ENCODE measurements at regions not wholly inside any gene's neighbourhood (a gene's known extent, or its start where the extent isn't known, plus 50 kb on each side); places are given as distances from the start of the nearest gene placed in this dataset.

DNA sequence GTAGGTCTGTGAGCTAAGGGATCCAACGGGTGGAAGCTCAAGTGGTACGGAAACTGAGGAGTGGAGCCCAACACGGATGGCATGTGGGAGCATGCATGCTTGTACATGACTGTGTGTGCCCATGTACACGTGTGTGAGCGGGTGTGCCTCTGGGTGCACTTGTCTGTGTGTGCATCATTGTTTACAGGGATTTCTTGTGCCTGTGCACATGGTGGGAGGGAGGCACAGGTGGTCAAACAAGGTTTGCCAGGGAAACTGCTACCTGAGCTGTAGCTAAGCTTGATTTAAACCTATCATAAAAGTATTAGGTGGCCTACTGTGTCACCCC, 122.5 kb upstream of the MAMLD1 start:
- Histone ChIP-seq H3K4me3 (replicated peaks; ENCODE audit: insufficient read depth, low read length) (no peak overlapping the region), H3K27me3 (ENCODE audit: insufficient read depth, poor library complexity, severe bottlenecking) (no peaks in the 10 kb centered on the region), H3K27ac (replicated peaks) (no peak overlapping the region)
- no peak for DNase-seq (ENCODE audit: low read depth in 1 of 2, low spot score in 1 of 2)
- no peak for TF ChIP-seq GABPA (IDR thresholded peaks at IDR 0.05; ENCODE audit: low read depth)
- TF ChIP-seq, protein P1, sequence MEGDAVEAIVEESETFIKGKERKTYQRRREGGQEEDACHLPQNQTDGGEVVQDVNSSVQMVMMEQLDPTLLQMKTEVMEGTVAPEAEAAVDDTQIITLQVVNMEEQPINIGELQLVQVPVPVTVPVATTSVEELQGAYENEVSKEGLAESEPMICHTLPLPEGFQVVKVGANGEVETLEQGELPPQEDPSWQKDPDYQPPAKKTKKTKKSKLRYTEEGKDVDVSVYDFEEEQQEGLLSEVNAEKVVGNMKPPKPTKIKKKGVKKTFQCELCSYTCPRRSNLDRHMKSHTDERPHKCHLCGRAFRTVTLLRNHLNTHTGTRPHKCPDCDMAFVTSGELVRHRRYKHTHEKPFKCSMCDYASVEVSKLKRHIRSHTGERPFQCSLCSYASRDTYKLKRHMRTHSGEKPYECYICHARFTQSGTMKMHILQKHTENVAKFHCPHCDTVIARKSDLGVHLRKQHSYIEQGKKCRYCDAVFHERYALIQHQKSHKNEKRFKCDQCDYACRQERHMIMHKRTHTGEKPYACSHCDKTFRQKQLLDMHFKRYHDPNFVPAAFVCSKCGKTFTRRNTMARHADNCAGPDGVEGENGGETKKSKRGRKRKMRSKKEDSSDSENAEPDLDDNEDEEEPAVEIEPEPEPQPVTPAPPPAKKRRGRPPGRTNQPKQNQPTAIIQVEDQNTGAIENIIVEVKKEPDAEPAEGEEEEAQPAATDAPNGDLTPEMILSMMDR (IDR thresholded peaks at IDR 0.05; ENCODE audit: insufficient read depth, low read length), result no peak
- TF ChIP-seq, protein P2, sequence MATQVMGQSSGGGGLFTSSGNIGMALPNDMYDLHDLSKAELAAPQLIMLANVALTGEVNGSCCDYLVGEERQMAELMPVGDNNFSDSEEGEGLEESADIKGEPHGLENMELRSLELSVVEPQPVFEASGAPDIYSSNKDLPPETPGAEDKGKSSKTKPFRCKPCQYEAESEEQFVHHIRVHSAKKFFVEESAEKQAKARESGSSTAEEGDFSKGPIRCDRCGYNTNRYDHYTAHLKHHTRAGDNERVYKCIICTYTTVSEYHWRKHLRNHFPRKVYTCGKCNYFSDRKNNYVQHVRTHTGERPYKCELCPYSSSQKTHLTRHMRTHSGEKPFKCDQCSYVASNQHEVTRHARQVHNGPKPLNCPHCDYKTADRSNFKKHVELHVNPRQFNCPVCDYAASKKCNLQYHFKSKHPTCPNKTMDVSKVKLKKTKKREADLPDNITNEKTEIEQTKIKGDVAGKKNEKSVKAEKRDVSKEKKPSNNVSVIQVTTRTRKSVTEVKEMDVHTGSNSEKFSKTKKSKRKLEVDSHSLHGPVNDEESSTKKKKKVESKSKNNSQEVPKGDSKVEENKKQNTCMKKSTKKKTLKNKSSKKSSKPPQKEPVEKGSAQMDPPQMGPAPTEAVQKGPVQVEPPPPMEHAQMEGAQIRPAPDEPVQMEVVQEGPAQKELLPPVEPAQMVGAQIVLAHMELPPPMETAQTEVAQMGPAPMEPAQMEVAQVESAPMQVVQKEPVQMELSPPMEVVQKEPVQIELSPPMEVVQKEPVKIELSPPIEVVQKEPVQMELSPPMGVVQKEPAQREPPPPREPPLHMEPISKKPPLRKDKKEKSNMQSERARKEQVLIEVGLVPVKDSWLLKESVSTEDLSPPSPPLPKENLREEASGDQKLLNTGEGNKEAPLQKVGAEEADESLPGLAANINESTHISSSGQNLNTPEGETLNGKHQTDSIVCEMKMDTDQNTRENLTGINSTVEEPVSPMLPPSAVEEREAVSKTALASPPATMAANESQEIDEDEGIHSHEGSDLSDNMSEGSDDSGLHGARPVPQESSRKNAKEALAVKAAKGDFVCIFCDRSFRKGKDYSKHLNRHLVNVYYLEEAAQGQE (IDR thresholded peaks at IDR 0.05; ENCODE audit: insufficient replicate concordance, low read depth), result no peak
- TF ChIP-seq SPI1 (IDR thresholded peaks at IDR 0.05; ENCODE audit: borderline replicate concordance, low read depth), result no peak
- TF ChIP-seq POLR2AphosphoS5 (IDR thresholded peaks at IDR 0.05; ENCODE audit: low read depth), result no peak

DNA sequence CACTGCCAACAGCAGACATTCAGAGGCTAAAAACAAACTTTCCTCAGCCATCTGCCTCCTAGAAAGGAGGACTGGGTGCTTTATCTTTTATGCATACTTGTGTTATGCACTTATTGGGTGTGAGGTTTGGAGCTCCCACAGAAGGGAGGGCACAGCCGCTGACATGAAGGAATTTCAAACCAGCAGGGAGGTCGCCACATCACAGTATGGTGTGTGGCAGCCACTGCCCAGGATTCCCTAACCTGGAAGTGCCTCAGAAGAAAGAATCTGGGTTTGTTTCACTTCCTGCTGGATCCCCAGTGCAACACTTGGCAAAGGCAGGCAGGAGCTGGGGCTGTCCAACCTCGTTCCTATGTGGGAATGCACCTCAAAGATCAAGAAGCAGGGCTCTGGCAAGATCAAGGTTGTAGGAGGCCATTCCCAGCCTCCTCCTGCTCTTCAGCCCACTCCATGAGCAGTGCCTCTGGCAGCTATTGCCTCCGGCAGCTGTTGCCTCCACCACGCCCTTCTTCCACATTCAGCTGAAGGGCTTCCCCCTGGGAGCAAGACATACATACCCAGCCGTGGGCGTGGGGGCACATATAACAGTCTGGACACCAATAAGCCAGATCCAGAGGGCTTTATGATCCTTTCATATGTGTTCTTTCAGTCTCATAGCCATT, 109.0 kb upstream of the MAMLD1 start:
- Histone ChIP-seq H3K27me3 (ENCODE audit: insufficient read depth, poor library complexity, severe bottlenecking) (no peaks in the 10 kb centered on the region), H3K27ac (replicated peaks) (no peak overlapping the region), H3K4me3 (replicated peaks; ENCODE audit: insufficient read depth, low read length) (no peak overlapping the region)
- no peak for DNase-seq (ENCODE audit: low read depth in 1 of 2, low spot score in 1 of 2)
- no peak for TF ChIP-seq GABPA (IDR thresholded peaks at IDR 0.05; ENCODE audit: low read depth)
- no peak for TF ChIP-seq SPI1 (IDR thresholded peaks at IDR 0.05; ENCODE audit: borderline replicate concordance, low read depth)

DNA sequence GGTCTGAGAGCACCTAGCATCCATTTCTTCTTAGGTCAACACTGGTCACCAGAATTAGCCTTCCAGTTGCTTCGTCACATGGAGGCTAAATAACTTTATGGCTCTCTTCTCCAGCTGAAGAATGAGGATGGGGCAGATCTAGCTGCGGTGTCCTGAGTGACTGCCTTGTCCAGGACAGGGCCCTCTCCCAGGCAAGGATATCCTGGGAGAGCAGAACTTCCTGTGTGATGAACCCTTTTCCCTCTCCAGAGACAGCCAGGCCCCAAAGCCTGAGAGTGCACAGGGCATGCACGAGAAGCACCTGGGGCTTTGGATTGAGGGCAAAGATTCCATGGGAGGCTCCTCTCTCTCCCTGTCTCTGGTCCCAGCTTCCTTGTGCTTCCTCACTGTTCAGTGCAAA, 108.2 kb upstream of the MAMLD1 start:
- H3K27ac ChIP-seq (replicated peaks), result no peak overlapping the region
- TF ChIP-seq, protein P2 (IDR thresholded peaks at IDR 0.05; ENCODE audit: insufficient replicate concordance, low read depth), result no peak
- TF ChIP-seq SPI1 (IDR thresholded peaks at IDR 0.05; ENCODE audit: borderline replicate concordance, low read depth) (no peak), POLR2AphosphoS5 (IDR thresholded peaks at IDR 0.05; ENCODE audit: low read depth) (no peak), GABPA (IDR thresholded peaks at IDR 0.05; ENCODE audit: low read depth) (no peak)
- TF ChIP-seq, protein P1 (IDR thresholded peaks at IDR 0.05; ENCODE audit: insufficient read depth, low read length), result no peak
- no peaks in the 10 kb centered on the region for H3K27me3 ChIP-seq (ENCODE audit: insufficient read depth, poor library complexity, severe bottlenecking)
- H3K4me3 ChIP-seq (replicated peaks; ENCODE audit: insufficient read depth, low read length), result no peak overlapping the region
- DNase-seq (ENCODE audit: low read depth in 1 of 2, low spot score in 1 of 2), result no peak

DNA sequence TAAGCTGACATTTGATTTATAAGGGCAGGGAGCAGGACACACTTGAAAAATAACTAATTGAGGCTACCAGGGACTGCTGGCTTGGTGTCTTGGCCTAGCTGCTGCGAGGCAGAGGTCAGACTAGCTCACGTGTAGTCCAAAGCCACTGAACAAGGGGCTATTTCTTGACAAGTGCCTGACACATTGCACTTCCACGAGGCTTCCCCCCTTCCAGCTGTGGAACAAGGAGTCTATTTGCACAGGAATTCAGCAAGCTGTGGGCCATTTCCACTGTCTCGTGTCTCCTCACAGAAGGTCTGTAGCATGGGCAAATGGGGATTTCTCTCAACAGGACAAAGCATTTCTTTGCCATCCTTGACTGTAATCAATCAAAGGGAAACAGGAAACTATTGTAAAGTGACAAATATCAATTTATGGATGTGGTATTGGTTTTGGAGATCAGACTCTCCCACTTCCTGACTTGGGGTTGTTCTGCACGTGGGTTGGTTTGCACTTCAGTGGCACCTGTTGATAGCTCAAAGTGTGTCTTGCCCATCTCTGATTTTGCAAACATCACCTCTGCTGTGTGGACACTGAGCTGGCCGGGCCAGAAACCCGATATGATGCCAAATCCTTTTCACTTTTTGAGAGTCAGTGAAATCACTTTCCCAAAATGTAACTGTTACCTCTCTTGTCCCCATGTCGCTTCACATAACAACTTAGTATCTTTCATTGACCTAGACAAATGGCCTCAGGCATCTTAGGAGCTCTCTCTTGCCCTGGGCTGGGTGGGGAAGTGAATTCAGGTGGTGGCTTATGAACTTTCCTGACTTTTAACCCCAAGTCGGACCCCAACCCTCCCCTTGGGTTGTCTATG, 107.4 kb upstream of the MAMLD1 start:
- TF ChIP-seq POLR2AphosphoS5 (IDR thresholded peaks at IDR 0.05; ENCODE audit: low read depth) (no peak), GABPA (IDR thresholded peaks at IDR 0.05; ENCODE audit: low read depth) (no peak), SPI1 (IDR thresholded peaks at IDR 0.05; ENCODE audit: borderline replicate concordance, low read depth) (no peak)
- TF ChIP-seq, protein P2 (IDR thresholded peaks at IDR 0.05; ENCODE audit: insufficient replicate concordance, low read depth), result no peak
- TF ChIP-seq, protein P1 (IDR thresholded peaks at IDR 0.05; ENCODE audit: insufficient read depth, low read length), result no peak
- no peak overlapping the region for H3K27ac ChIP-seq (replicated peaks)
- no peak overlapping the region for H3K4me3 ChIP-seq (replicated peaks; ENCODE audit: insufficient read depth, low read length)
- H3K27me3 ChIP-seq (ENCODE audit: insufficient read depth, poor library complexity, severe bottlenecking), result no peaks in the 10 kb centered on the region
- DNase-seq (ENCODE audit: low read depth in 1 of 2, low spot score in 1 of 2), result no peak
